Spleen (tissue), 7 donors: ENCODE measurements at regions not wholly inside any gene's neighbourhood (a gene's known extent, or its start where the extent isn't known, plus 50 kb on each side); places are given as distances from the start of the nearest gene placed in this dataset.

Experiments
- POLR2A ChIP-seq, 3 donors: fragments of 450-650 bp; IDR thresholded peaks; one replicate each; pipeline ENCODE4 v1.5.1; 2017; ENCODE audit warnings: antibody characterized with exemption in 3 of 3, mild to moderate bottlenecking in 1 of 3
- POLR2AphosphoS5 ChIP-seq, 3 donors: sonication (generic); formaldehyde crosslinking; IDR thresholded peaks; one replicate each; pipeline ENCODE4 v1.5.1; 2017; ENCODE audit warnings: antibody characterized with exemption in 3 of 3
- TF ChIP-seq, protein P1 (sequence below), 11 experiments: fragments of 200-600 bp in 7 of 11; fragments of 450-650 bp in 4 of 11; sonication (generic) in 4 of 11; IDR thresholded peaks in 8 of 11; conservative IDR thresholded peaks in 3 of 11; 1 replicate in 7 of 11; 2 replicates in 4 of 11; pipeline versions ENCODE4 v1.4.0 to v1.8.0; 2016 to 2021; ENCODE audit warnings: antibody characterized with exemption in 11 of 11, inconsistent platforms in 4 of 11, mild to moderate bottlenecking in 1 of 11
- donor health status: DM: no; HTN: no; CAD: no; lungs with moderate emphysema.
- donor health status: DM: no; HTN: no; CAD: no.
- donor health status: DM: no; HTN: no; CAD: no.

DNA sequence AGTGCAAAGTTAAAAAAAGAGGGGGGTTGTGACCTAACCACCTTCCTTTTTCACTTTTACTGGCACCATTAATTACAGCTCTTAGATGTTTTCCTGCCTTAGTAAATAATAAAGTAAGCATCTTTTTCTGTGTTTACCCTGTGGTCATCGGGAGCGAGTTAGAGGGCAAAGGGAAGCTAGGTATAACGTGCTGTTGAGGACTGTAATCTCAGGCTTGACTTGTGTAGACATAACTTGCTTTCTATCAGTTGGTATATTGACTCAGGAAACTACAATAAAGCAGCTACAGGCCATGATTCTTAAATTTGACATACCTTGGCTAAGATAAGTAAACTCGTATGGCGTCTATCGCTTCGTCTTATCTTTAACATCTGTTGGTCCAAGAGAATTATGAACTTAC lies 509.8 kb upstream of the CHD1 start:
- no peak for TF ChIP-seq POLR2AphosphoS5 (IDR thresholded peaks at IDR 0.05)
- TF ChIP-seq POLR2A (IDR thresholded peaks at IDR 0.05) = no peak
- TF ChIP-seq, protein P1, sequence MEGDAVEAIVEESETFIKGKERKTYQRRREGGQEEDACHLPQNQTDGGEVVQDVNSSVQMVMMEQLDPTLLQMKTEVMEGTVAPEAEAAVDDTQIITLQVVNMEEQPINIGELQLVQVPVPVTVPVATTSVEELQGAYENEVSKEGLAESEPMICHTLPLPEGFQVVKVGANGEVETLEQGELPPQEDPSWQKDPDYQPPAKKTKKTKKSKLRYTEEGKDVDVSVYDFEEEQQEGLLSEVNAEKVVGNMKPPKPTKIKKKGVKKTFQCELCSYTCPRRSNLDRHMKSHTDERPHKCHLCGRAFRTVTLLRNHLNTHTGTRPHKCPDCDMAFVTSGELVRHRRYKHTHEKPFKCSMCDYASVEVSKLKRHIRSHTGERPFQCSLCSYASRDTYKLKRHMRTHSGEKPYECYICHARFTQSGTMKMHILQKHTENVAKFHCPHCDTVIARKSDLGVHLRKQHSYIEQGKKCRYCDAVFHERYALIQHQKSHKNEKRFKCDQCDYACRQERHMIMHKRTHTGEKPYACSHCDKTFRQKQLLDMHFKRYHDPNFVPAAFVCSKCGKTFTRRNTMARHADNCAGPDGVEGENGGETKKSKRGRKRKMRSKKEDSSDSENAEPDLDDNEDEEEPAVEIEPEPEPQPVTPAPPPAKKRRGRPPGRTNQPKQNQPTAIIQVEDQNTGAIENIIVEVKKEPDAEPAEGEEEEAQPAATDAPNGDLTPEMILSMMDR (IDR thresholded peaks at IDR 0.05 in 8 of 11, conservative IDR thresholded peaks at IDR 0.05 in 3 of 11) = no peak
